IMR-90 (cell line): ENCODE measurements at regions not wholly inside any gene's neighbourhood (a gene's known extent, or its start where the extent isn't known, plus 50 kb on each side); places are given as distances from the start of the nearest gene placed in this dataset.
"Not testable (repeated sequence)": the region's sequence is repeated elsewhere in the genome, so short reads cannot be mapped to it uniquely, and the experiment has no call there.

Experiments
- ATAC-seq: fragments of 200-7000 bp; cut with Tn5 transposase; 2 replicates; pipeline ENCODE4 v1.9.1; 2020; ENCODE audit warnings: low read depth, mild to moderate bottlenecking, moderate library complexity
- BruUV-seq: library from RNA; stranded (reverse); fragments of 400-500 nt; replicated peaks from 2 replicates; lab custom pipeline; 2021; lab: Mats Ljungman, UMichigan
- CTCF ChIA-PET: fragments of 300-600 bp; formaldehyde crosslinking; extraction: SDS; loops from one replicate; lab custom pipeline; 2021; ENCODE audit warnings: antibody characterized with exemption; lab: Yijun Ruan, JAX
- POLR2A ChIA-PET: fragments of 300-600 bp; sonication (Branson Sonifier 250); formaldehyde crosslinking; loops from one replicate; lab custom pipeline; 2022; ENCODE audit warnings: antibody characterized with exemption; ENCODE audit not compliant: unreplicated experiment; lab: Charles Lee
- DNase-seq: peaks from one replicate; pipeline ENCODE4 v3.0.0; 2013
- H2AFZ ChIP-seq: replicated peaks from 2 replicates; pipeline ENCODE3; 2013; ENCODE audit warnings: low read length, mild to moderate bottlenecking; ENCODE audit not compliant: poor library complexity
- H2AK5ac ChIP-seq: 2 replicates; pipeline ENCODE4 v1.6.1; 2013; ENCODE audit warnings: low read depth, low read length, inconsistent platforms
- H2AK9ac ChIP-seq: replicated peaks from 2 replicates; pipeline ENCODE3; 2013; ENCODE audit warnings: mild to moderate bottlenecking, low read depth, low read length, moderate library complexity; ENCODE audit not compliant: poor library complexity
- H2BK120ac ChIP-seq: 2 replicates; pipeline ENCODE4 v1.6.1; 2013; ENCODE audit warnings: low read depth, low read length, inconsistent platforms
- H2BK15ac ChIP-seq: 3 replicates; pipeline ENCODE4 v1.6.1; 2013; ENCODE audit warnings: low read depth, low read length, inconsistent platforms
- H2BK20ac ChIP-seq: 2 replicates; pipeline ENCODE4 v1.6.1; 2013; ENCODE audit warnings: low read depth, mild to moderate bottlenecking, inconsistent platforms, low read length, moderate library complexity
- H2BK5ac ChIP-seq: 2 replicates; pipeline ENCODE4 v1.6.1; 2013; ENCODE audit warnings: mild to moderate bottlenecking, low read depth, low read length, inconsistent platforms; ENCODE audit not compliant: poor library complexity, severe bottlenecking
- H3K14ac ChIP-seq: replicated peaks from 2 replicates; pipeline ENCODE4 v1.6.1; 2013; ENCODE audit warnings: low read depth, low read length, inconsistent platforms
- H3K18ac ChIP-seq: 2 replicates; pipeline ENCODE4 v1.6.1; 2013; ENCODE audit warnings: low read depth, low read length, control low read depth
- H3K23ac ChIP-seq: 2 replicates; pipeline ENCODE4 v1.6.1; 2013; ENCODE audit warnings: low read depth, low read length, inconsistent platforms
- H3K27ac ChIP-seq: 2 replicates; pipeline ENCODE4 v1.5.1; 2013; ENCODE audit warnings: mild to moderate bottlenecking, control low read depth, low read length; ENCODE audit not compliant: insufficient read depth
- H3K27me3 ChIP-seq: 2 replicates; pipeline ENCODE4 v1.6.1; 2013; ENCODE audit warnings: low read length; ENCODE audit not compliant: control insufficient read depth, insufficient read depth
- H3K36me3 ChIP-seq: 2 replicates; pipeline ENCODE4 v1.6.1; 2013; ENCODE audit warnings: low read length, mixed read lengths; ENCODE audit not compliant: control insufficient read depth, insufficient read depth
- H3K4ac ChIP-seq: 2 replicates; pipeline ENCODE4 v1.6.1; 2013; ENCODE audit warnings: low read depth, low read length, inconsistent platforms
- H3K4me1 ChIP-seq: 2 replicates; pipeline ENCODE4 v1.6.1; 2013; ENCODE audit warnings: low read length, mixed read lengths; ENCODE audit not compliant: control insufficient read depth, insufficient read depth
- H3K4me2 ChIP-seq: 2 replicates; pipeline ENCODE4 v1.6.1; 2013; ENCODE audit warnings: low read depth, mild to moderate bottlenecking, control low read depth, low read length, moderate library complexity
- H3K4me3 ChIP-seq: 2 replicates; pipeline ENCODE4 v1.5.1; 2013; ENCODE audit warnings: low read depth, mild to moderate bottlenecking, control low read depth, low read length, moderate library complexity; ENCODE audit not compliant: insufficient read depth
- H3K56ac ChIP-seq: 2 replicates; pipeline ENCODE4 v1.6.1; 2013; ENCODE audit warnings: low read length, inconsistent platforms; ENCODE audit not compliant: insufficient read depth; ENCODE audit errors: extremely low read depth
- H3K79me1 ChIP-seq, 2 experiments: 2 replicates each; pipeline ENCODE4 v1.6.1; 2013; ENCODE audit warnings: low read length in 2 of 2, inconsistent platforms in 1 of 2, low read depth in 1 of 2
- H3K9ac ChIP-seq: 2 replicates; pipeline ENCODE4 v1.6.1; 2013; ENCODE audit warnings: low read depth, low read length, control low read depth
- H3K9me1 ChIP-seq: 2 replicates; pipeline ENCODE4 v1.6.1; 2013; ENCODE audit warnings: low read length, inconsistent platforms; ENCODE audit not compliant: insufficient read depth
- H3K9me3 ChIP-seq: 2 replicates; pipeline ENCODE4 v1.6.1; 2013; ENCODE audit warnings: low read length; ENCODE audit not compliant: control insufficient read depth, insufficient read depth
- H4K20me1 ChIP-seq: 2 replicates; pipeline ENCODE4 v1.6.1; 2013; ENCODE audit warnings: low read length, inconsistent platforms; ENCODE audit not compliant: insufficient read depth
- H4K5ac ChIP-seq: 2 replicates; pipeline ENCODE4 v1.6.1; 2013; ENCODE audit warnings: mild to moderate bottlenecking, low read depth, low read length, control low read depth
- H4K8ac ChIP-seq, 2 experiments: 2 replicates each; pipeline ENCODE4 v1.6.1; 2013; ENCODE audit warnings: low read depth in 2 of 2, low read length in 2 of 2, control low read depth in 1 of 2, inconsistent platforms in 1 of 2
- H4K91ac ChIP-seq: 2 replicates; pipeline ENCODE4 v1.6.1; 2013; ENCODE audit warnings: low read depth, low read length, inconsistent platforms; ENCODE audit not compliant: insufficient read depth
- WGBS, 2 experiments: methylation state at CpG; one replicate each; pipeline versions ENCODE4 v1.1.5 to v1.1.7; 2013; ENCODE audit warnings: missing lambda C conversion rate in 2 of 2; ENCODE audit not compliant: insufficient read length in 1 of 2; ENCODE audit errors: extremely low coverage in 2 of 2; 5-methylcytosine and 5-hydroxymethylcytosine counted together
- dilution Hi-C: fragments of 300-500 bp; cut with HindIII; formaldehyde crosslinking; loops from one replicate; pipeline ENCODE4 v1.14.3; 2018; ENCODE audit warnings: low sequenced_read_pairs; ENCODE audit not compliant: unreplicated experiment
- in situ Hi-C: fragments of 300-500 bp; cut with MboI; formaldehyde crosslinking; loops from 3 replicates; pipeline ENCODE4 v1.14.3; 2019; ENCODE audit warnings: low sequenced_read_pairs, inconsistent platforms, mixed read lengths
- intact Hi-C: fragments of 100-400 bp; cut with micrococcal nuclease; formaldehyde crosslinking; loops from 2 replicates; pipeline ENCODE4 v1.10.0; 2022

GRCh38 chr7:32205298-32205824 is 135.2 kb upstream of the PDE1C start:
- H2BK15ac ChIP-seq, ATAC-seq, H2BK120ac ChIP-seq, H3K9ac ChIP-seq, H3K14ac ChIP-seq, H2BK20ac ChIP-seq, H2AK9ac ChIP-seq, H3K4me2 ChIP-seq, H3K27me3 ChIP-seq, H3K4me1 ChIP-seq, H4K20me1 ChIP-seq, DNase-seq, H3K9me1 ChIP-seq, H3K27ac ChIP-seq, H3K4ac ChIP-seq, in situ Hi-C loops, H3K79me1 ChIP-seq, H4K8ac ChIP-seq, H3K23ac ChIP-seq, H2BK5ac ChIP-seq, CTCF ChIA-PET, H3K4me3 ChIP-seq, H2AFZ ChIP-seq, BruUV-seq, H3K9me3 ChIP-seq, H3K56ac ChIP-seq, H3K36me3 ChIP-seq, POLR2A ChIA-PET, H2AK5ac ChIP-seq, H3K18ac ChIP-seq, dilution Hi-C loops, H4K5ac ChIP-seq, H4K91ac ChIP-seq: not testable (repeated sequence)
- intact Hi-C loops = loop anchor here (2.0 to 10.0 kb wide), 4 partner anchors 135 to 1401 kb away; partner anchors contain the start of gene PDE1C
- 80% methylated on average over 1 of the region's 4 CpGs; no CpG with 5 or more reads in 1 of the 2 experiments for WGBS, 2 experiments
